DOHH2 (cell line): ENCODE measurements at regions not wholly inside any gene's neighbourhood (a gene's known extent, or its start where the extent isn't known, plus 50 kb on each side); places are given as distances from the start of the nearest gene placed in this dataset.
"Not testable (repeated sequence)": the region's sequence is repeated elsewhere in the genome, so short reads cannot be mapped to it uniquely, and the experiment has no call there.

ENCODE experiments used
- H3F3A ChIP-seq: fragments of 200-600 bp; sonication (generic), shearing (Covaris generic); 2 replicates; pipeline ENCODE4 v1.6.0; 2016; ENCODE audit warnings: antibody characterized with exemption, mild to moderate bottlenecking; ENCODE audit not compliant: control insufficient read depth, insufficient read depth
- H3K27ac ChIP-seq: fragments of 200-600 bp; sonication (generic); 2 replicates; pipeline ENCODE4 v1.5.1; 2014; ENCODE audit warnings: low read depth, mild to moderate bottlenecking, low read length, moderate library complexity
- H3K27me3 ChIP-seq: fragments of 200-600 bp; sonication (generic); 2 replicates; pipeline ENCODE4 v1.6.1; 2014; ENCODE audit warnings: mild to moderate bottlenecking, low read length, mixed read lengths; ENCODE audit not compliant: control insufficient read depth
- H3K36me3 ChIP-seq: fragments of 200-600 bp; sonication (generic); 2 replicates; pipeline ENCODE4 v1.6.1; 2014; ENCODE audit warnings: mild to moderate bottlenecking, low read length, moderate library complexity, mixed read lengths; ENCODE audit not compliant: control insufficient read depth
- H3K4me1 ChIP-seq: fragments of 200-600 bp; sonication (generic); 2 replicates; pipeline ENCODE4 v1.6.1; 2014; ENCODE audit warnings: mild to moderate bottlenecking, low read length, mixed read lengths; ENCODE audit not compliant: control insufficient read depth
- H3K4me2 ChIP-seq: fragments of 200-600 bp; sonication (generic); 2 replicates; pipeline ENCODE4 v1.6.0; 2014; ENCODE audit warnings: mild to moderate bottlenecking, low read length, moderate library complexity
- H3K4me3 ChIP-seq: fragments of 200-600 bp; sonication (generic); 2 replicates; pipeline ENCODE4 v1.5.1; 2014; ENCODE audit warnings: mild to moderate bottlenecking, low read length, mixed read lengths
- H3K79me2 ChIP-seq: fragments of 200-600 bp; sonication (generic); 2 replicates; pipeline ENCODE4 v1.6.1; 2014; ENCODE audit warnings: mild to moderate bottlenecking, low read length, mixed read lengths; ENCODE audit not compliant: control insufficient read depth
- H3K9me2 ChIP-seq: fragments of 200-600 bp; sonication (generic); replicated peaks from 2 replicates; pipeline ENCODE4 v1.6.1; 2014; ENCODE audit warnings: mild to moderate bottlenecking, low read length, mixed read lengths; ENCODE audit not compliant: control insufficient read depth
- H3K9me3 ChIP-seq: fragments of 200-600 bp; sonication (generic); 2 replicates; pipeline ENCODE4 v1.6.1; 2014; ENCODE audit warnings: antibody characterized with exemption, low read length, mixed read lengths; ENCODE audit not compliant: control insufficient read depth, insufficient read depth
- H4K20me1 ChIP-seq: fragments of 200-600 bp; sonication (generic); 2 replicates; pipeline ENCODE4 v1.6.0; 2014; ENCODE audit warnings: low read depth, mild to moderate bottlenecking, antibody characterized with exemption, low read length, moderate library complexity; ENCODE audit not compliant: control insufficient read depth, insufficient read depth
- CTCF ChIP-seq: fragments of 200-600 bp; sonication (generic); IDR thresholded peaks from one replicate; pipeline ENCODE4 v1.5.1; 2014; ENCODE audit warnings: antibody characterized with exemption, mild to moderate bottlenecking, low read depth, low read length; ENCODE audit not compliant: poor library complexity, severe bottlenecking
- EZH2phosphoT487 ChIP-seq: fragments of 200-600 bp; sonication (generic); IDR thresholded peaks from 2 replicates; pipeline ENCODE4 v1.6.1; 2017; ENCODE audit warnings: borderline replicate concordance, mild to moderate bottlenecking, antibody characterized with exemption, low read length, moderate library complexity, mixed read lengths

GRCh38 chr22:35159343-35159742 is 93.4 kb downstream of the ISX start:
- H3F3A ChIP-seq = no peaks in the 10 kb centered on the region
- H3K27ac ChIP-seq = no peak overlapping the region
- no peaks in the 10 kb centered on the region for H3K27me3 ChIP-seq
- no peaks in the 10 kb centered on the region for H4K20me1 ChIP-seq
- no peaks in the 10 kb centered on the region for H3K4me1 ChIP-seq
- TF ChIP-seq CTCF = no peak
- no peak for TF ChIP-seq EZH2phosphoT487
- H3K4me2 ChIP-seq = no peak overlapping the region
- H3K36me3 ChIP-seq = no peaks in the 10 kb centered on the region
- no peak overlapping the region for H3K4me3 ChIP-seq
- no peaks in the 10 kb centered on the region for H3K79me2 ChIP-seq
- H3K9me3 ChIP-seq = no peaks in the 10 kb centered on the region
- no peaks in the 10 kb centered on the region for H3K9me2 ChIP-seq

DNA sequence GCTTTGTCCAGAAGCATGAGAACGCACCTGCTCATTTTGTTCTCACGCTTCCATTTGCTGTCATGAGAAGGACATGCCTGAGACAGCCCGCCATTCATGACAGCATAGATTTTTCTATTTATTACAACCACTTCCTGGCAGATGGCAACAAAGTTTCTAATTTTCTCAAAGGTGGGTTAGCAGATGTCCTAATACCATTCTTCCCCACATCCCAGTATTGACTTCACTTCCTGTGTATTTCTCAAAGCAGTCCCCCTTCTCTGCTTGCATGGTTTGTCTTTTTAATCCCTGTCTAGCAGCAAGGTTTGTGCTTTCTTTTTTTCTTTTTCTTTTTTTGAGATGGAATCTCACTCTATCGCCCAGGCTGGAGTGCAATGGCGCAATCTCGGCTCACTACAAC is 94.3 kb downstream of the ISX start:
- Histone ChIP-seq H3K9me2 (no peaks in the 10 kb centered on the region), H3K27me3 (no peaks in the 10 kb centered on the region), H4K20me1 (no peaks in the 10 kb centered on the region), H3K4me3 (no peak overlapping the region), H3K9me3 (no peaks in the 10 kb centered on the region), H3K27ac (no peak overlapping the region), H3K79me2 (no peaks in the 10 kb centered on the region), H3K4me2 (no peak overlapping the region), H3F3A (no peaks in the 10 kb centered on the region), H3K4me1 (no peaks in the 10 kb centered on the region), H3K36me3 (peaks cover 2% of the 10 kb centered on the region; the same call in 1 of the 2 replicates)
- TF ChIP-seq CTCF (no peak), EZH2phosphoT487 (no peak)

DNA sequence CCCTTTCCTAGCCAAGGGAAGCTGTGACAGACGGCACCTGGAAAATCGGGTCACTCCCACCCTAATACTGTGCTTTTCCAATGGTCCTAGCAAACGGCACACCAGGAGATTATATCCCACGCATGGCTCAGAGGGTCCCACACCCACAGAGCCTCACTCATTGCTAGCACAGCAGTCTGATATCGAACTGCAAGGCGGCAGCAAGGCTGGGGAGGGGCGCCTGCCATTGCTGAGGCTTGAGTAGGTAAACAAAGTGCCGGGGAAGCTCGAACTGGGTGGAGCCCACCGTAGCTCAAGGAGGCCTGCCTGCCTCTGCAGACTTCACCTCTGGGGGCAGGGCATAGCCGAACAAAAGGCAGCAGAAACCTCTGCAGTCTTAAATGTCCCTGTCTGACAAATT is 91.4 kb upstream of the HMGXB4 start:
- H3K9me2 ChIP-seq, H3K27me3 ChIP-seq, H3K9me3 ChIP-seq, H3K27ac ChIP-seq, H3K79me2 ChIP-seq, H3K4me3 ChIP-seq, H4K20me1 ChIP-seq, H3F3A ChIP-seq, H3K4me1 ChIP-seq, H3K36me3 ChIP-seq, H3K4me2 ChIP-seq: not testable (repeated sequence)

GRCh38 chr22:35170716-35171697 is 86.3 kb upstream of the HMGXB4 start:
- Histone ChIP-seq H3K79me2 (no peaks in the 10 kb centered on the region), H3K27ac (no peak overlapping the region), H3K36me3 (no peaks in the 10 kb centered on the region), H3K4me1 (no peaks in the 10 kb centered on the region), H3K9me3 (no peaks in the 10 kb centered on the region), H3F3A (no peaks in the 10 kb centered on the region), H3K27me3 (no peaks in the 10 kb centered on the region), H3K4me3 (no peak overlapping the region), H3K4me2 (no peak overlapping the region), H3K9me2 (no peaks in the 10 kb centered on the region), H4K20me1 (no peaks in the 10 kb centered on the region)
- TF ChIP-seq EZH2phosphoT487 = no peak
- no peak for TF ChIP-seq CTCF
